Endothelial cell of umbilical vein (primary cell): ENCODE measurements at regions not wholly inside any gene's neighbourhood (a gene's known extent, or its start where the extent isn't known, plus 50 kb on each side); places are given as distances from the start of the nearest gene placed in this dataset.

Experiments used
- EZH2 ChIP-seq: IDR thresholded peaks from 2 replicates; pipeline ENCODE4 v1.6.1; 2012; ENCODE audit warnings: borderline replicate concordance, low read depth, mild to moderate bottlenecking, moderate library complexity, low read length, inconsistent platforms; ENCODE audit not compliant: severe bottlenecking
- GATA2 ChIP-seq: IDR thresholded peaks from 2 replicates; pipeline ENCODE4 v1.7.0; 2011; ENCODE audit warnings: low read depth, mild to moderate bottlenecking, moderate library complexity, mixed read lengths, low read length; ENCODE audit not compliant: insufficient read length, insufficient read depth
- MYC ChIP-seq: IDR thresholded peaks from one replicate; pipeline ENCODE4 v1.6.1; 2011; ENCODE audit warnings: mild to moderate bottlenecking, low read depth, low read length
- POLR2A ChIP-seq: IDR thresholded peaks from 2 replicates; pipeline ENCODE4 v1.6.1; 2012; ENCODE audit warnings: low read depth, mild to moderate bottlenecking, control low read depth, low read length
- POLR2AphosphoS5 ChIP-seq: IDR thresholded peaks from 2 replicates; pipeline ENCODE4 v1.6.1; 2012; ENCODE audit warnings: low read depth, mild to moderate bottlenecking, control low read depth, low read length, moderate library complexity; ENCODE audit not compliant: insufficient read depth
- TF ChIP-seq, protein P1 (sequence below), 2 donors: IDR thresholded peaks; 1 replicate in 1 of 2; 2 replicates in 1 of 2; pipeline ENCODE4 v1.5.1; 2011; ENCODE audit warnings: low read length in 2 of 2, mild to moderate bottlenecking in 2 of 2, moderate library complexity in 2 of 2, control low read depth in 1 of 2, inconsistent platforms in 1 of 2, low read depth in 1 of 2; ENCODE audit not compliant: insufficient read depth in 1 of 2; ENCODE audit errors: extremely low read depth in 1 of 2

DNA sequence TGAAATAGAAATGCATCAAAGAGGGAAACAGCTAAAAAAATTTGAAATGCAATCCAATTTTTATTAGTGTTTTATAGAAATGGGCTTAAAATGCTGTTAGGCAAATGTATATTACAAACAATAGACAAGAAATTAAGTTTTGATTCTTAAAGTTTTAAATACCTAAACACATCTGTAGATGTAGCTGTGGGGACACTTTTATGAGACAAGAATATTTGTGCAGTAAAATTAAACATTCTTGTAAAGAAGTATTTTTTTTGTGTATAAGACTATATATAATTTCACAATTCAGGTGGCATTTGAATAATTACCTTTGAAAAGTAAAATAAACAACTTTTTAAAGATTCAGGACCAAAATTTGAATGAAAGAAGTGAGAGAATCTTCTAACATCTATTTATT, 1015.9 kb downstream of the REEP3 start:
- TF ChIP-seq POLR2A (no peak), EZH2 (no peak), POLR2AphosphoS5 (no peak), GATA2 (no peak), MYC (no peak)
- TF ChIP-seq, protein P1, sequence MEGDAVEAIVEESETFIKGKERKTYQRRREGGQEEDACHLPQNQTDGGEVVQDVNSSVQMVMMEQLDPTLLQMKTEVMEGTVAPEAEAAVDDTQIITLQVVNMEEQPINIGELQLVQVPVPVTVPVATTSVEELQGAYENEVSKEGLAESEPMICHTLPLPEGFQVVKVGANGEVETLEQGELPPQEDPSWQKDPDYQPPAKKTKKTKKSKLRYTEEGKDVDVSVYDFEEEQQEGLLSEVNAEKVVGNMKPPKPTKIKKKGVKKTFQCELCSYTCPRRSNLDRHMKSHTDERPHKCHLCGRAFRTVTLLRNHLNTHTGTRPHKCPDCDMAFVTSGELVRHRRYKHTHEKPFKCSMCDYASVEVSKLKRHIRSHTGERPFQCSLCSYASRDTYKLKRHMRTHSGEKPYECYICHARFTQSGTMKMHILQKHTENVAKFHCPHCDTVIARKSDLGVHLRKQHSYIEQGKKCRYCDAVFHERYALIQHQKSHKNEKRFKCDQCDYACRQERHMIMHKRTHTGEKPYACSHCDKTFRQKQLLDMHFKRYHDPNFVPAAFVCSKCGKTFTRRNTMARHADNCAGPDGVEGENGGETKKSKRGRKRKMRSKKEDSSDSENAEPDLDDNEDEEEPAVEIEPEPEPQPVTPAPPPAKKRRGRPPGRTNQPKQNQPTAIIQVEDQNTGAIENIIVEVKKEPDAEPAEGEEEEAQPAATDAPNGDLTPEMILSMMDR (IDR thresholded peaks at IDR 0.05; ENCODE audit: extremely low read depth in 1 of 2, insufficient read depth in 1 of 2, low read depth in 1 of 2, low read length in 2 of 2): no peak
